SKM-1 (cell line): ENCODE measurements at regions not wholly inside any gene's neighbourhood (a gene's known extent, or its start where the extent isn't known, plus 50 kb on each side); places are given as distances from the start of the nearest gene placed in this dataset.
"Not testable (repeated sequence)": the region's sequence is repeated elsewhere in the genome, so short reads cannot be mapped to it uniquely, and the experiment has no call there.

Source experiments
- DNase-seq: peaks from one replicate; lab custom pipeline; 2025; ENCODE audit not compliant: unreplicated experiment; lab: John Stamatoyannopoulos, UW

DNA sequence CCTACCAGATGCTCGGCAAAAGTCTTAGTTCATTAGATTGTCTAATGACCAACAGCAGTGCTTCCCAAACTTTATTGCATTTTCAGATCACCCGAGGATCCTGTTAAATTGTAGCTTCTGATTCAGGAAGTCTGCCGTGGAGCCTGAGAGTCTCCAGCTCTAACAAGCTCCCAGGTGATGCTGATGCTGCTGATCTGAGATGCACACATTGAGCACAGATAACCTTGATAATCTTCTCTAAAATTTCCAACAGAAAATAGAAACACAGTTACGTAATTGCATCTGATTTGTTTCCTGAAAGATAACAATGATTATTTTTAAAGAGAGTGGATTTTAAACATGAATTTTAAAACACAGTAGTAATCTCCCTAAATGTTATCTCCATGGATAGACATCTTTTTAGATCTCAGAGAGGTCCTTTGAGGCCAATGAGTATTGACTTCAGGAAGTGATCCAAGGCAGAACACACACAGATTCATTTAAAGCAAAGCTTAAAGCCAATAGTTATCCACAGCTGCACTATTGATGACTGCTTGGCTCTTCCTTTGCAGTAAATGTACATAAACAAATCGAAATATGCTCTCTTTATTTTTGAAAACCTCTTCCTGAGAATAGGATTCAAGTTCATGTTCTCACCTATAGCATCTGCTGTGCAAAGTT is 122.8 kb upstream of the TNPO1 start:
- no peak for DNase-seq

GRCh38 chr5:72692651-72693442 is 123.6 kb upstream of the TNPO1 start:
- no peak for DNase-seq

- no peak for DNase-seq
Observed at GRCh38 chr5:72692231-72692637, 124.2 kb upstream of the TNPO1 start.

DNA sequence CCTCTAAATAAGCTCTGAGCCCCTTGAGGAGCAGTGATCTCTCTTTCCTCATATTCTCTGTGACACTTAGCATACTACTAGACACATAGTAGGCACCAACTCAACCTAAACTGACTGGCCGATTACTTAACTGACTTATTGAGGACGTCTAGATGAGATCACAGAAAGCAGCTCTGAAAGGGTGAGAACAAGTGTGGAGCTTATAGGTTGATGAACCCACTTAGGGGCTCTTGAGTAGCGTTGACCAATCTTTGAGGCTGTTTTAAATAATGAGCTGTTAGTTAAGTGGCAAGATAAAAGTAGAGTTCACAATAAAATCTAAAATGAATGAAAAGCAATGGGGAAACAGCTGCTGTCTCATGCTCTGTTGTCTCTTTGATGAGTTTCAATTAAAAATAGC is 124.7 kb upstream of the TNPO1 start:
- no peak for DNase-seq

DNA sequence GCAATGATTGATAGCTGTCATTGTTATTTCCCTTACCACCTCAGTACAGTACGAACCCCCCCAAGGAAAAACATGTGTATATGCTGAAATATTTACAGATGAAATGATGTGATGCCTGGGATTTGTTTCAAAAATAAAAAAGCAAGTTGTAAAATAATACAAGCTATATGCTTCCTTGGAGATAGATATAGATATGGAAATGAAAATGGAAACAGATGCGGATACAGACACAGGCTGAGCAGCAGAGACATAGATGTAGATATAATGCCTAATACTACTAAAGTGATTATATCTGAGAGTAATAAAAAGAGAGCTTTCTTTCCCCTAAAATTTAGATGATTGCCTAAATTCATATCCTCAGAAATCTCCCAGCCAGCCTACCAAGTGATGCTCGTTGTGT is 127.5 kb upstream of the TNPO1 start:
- no peak for DNase-seq

DNA sequence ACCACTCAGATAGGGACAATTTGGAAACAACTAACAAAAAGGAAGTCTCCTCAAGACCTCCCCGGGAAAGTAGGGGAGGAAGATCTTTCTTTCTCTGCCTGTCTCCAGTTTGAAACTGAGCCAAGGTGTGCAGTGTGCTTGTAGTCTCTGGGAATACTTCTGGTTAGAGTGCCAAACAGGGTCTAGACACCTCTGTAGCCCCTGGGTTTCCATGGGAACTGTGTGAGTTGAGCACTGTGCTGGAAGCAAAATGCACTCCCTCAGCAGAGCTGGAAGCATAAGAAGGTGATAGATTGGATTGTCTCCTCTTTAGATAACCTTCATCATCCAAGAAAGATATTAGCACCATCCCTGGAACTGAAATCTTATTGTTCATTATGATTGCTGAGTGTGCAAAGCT is 129.2 kb upstream of the TNPO1 start:
- no peak for DNase-seq

DNA sequence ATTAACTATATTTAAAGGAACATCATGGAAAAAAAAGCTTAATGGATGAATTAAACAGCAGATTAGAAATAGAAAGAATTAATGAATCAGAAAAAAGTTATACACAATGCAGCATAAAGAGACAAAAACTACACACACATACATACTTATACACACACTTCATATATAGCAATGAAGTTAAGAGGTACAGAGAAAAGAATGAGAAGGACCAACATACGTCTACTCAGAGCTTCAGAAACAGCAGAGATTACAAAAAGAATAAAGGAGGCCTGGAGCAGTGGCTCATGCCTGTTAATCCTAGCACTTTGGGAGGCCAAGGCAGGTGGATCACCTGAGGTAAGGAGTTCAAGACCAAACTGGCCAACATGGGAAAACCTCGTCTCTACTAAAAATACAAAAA is 133.9 kb upstream of the TNPO1 start:
- no peak for DNase-seq

- DNase-seq = no peak
Observed at GRCh38 chr5:72681781-72682180, 134.7 kb upstream of the TNPO1 start.

DNA sequence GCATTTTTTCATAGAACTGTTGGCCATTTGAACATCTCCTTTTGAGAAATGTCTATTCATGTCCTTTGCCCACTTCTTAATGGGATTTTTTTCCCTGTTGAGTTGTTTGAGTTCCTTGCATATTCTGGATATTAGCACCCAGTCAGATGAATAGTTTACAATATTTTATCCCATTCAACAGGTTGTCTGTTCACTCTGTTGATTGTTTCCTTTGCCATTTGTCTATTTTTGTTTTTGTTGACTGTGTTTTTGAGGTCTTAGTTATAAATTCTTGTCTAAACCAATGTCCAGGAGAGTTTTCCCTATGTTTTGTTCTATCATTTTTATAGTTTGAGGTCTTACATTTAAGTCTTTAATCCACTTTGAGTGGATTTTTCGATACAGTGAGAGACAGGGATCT is 139.0 kb upstream of the TNPO1 start:
- DNase-seq = no peak

DNA sequence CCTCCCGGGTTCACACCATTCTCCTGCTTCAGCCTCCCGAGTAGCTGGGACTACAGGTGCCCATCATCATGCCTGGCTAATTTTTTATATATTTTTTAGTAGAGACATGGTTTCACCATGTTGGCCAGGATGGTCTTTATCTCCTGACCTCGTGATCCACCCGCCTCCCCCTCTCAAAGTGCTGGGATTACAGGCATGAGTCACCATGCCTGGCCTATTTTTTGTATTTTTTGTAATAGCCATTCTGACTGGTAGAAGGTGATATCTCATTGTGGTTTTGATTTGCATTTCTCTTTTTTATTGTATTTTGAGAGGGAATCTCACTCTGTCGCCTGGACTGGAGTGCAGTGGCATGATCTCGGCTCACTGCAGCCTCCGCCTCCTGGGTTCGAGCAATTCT is 139.6 kb upstream of the TNPO1 start:
- DNase-seq = not testable (repeated sequence)

DNA sequence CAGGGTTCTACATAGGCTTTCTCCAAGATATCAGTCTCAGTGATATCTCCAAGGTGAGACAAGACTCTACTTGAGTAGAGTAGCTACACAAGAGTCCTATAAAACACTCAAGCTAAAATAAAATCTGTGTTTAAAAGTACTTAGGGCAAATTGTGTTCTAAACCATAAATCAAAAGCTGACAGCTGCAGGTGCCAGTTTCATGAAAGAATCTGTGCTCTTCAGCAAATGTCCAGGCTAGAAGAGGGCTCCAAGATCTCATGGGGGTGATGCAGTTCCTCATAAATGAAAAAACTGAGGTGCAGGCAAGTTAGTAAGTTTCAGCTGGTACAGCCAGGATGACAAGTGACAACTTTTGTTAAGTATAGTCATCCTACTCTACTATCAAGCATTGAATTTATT is 142.8 kb upstream of the TNPO1 start:
- no peak for DNase-seq

- no peak for DNase-seq
Observed at GRCh38 chr5:72673180-72673579, 143.3 kb upstream of the TNPO1 start.

- DNase-seq = no peak
Observed at GRCh38 chr5:72667708-72668107, 148.8 kb upstream of the TNPO1 start.

DNA sequence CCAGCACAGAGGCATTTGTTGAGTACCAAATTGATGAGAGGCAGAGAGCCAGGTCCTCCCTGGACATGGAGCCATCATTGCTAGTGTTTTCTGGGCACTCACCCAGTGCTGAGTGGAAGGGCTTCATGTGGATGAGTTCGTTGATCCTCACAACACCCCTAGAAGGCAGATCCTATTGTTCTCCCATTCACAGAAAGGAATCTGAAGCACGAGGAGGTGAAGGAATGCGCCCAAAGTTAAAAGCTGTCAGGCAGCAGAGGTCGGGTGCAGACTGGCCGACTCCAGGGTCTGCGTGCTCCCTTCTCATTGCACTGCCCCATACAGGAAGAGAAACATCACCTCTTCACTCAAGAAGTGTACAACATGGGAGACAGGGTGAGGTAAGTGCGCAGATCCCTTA is 153.5 kb upstream of the TNPO1 start:
- DNase-seq = no peak

GRCh38 chr5:72662305-72662704 is 154.2 kb upstream of the TNPO1 start:
- no peak for DNase-seq

DNA sequence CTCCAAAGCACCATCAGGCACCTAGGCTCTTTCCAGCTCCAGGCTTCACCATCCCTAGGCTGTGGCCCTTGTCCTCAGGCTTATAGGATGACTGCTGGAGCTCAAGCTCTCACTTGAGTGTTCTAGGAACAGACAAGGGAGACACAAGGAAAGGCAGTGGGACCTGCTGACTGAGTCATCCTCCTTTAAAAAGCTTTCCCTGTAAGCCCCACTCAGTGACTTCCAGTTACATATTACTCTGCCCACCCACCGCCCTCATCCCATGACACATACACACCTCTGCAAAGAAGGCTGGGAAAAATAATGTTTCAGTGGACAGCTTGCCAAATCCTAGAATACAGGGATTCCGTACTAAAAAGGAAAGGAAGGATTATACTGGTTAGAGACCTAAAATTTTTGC is 154.2 kb upstream of the ZNF366 start:
- DNase-seq = no peak

GRCh38 chr5:72659726-72660125 is 152.5 kb upstream of the ZNF366 start:
- DNase-seq = no peak

GRCh38 chr5:72658761-72659540 is 151.7 kb upstream of the ZNF366 start:
- no peak for DNase-seq

- DNase-seq = no peak
Observed at GRCh38 chr5:72658161-72658560, 151.0 kb upstream of the ZNF366 start.

DNA sequence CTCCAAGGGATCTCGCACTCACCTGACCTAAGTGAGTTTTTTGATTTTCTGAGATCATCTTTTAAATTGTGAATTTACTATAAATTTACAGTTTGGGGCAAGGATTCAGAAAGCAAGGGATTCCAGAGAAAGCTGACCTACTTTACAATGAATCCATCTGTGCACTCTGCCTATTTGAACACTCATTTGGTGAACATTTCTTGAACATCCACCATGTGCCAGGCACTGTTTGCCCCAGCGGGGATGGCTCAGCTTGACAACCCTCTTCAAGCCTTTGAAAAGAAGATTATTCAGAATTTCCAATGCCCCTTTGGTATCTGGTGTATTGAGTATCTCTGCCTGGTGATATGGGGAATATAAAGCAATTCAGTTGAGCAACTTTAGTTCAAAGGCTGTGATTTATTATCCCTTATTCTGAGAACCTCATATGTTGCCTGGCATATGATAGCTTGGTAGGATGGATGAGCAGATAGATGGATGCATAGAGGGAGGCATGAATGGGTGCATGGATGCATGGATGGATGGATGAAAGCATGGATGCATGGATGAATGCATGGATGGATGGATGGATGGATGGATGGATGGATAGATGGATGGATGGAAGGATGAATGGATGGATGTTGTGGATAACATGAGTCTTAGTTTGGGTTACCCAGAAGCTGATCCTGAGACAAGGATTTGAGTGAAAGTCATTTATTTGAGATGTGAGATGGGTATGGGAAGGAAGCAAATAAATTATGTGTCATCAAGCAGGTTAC is 149.7 kb upstream of the ZNF366 start:
- DNase-seq = no peak

- no peak for DNase-seq
Observed at GRCh38 chr5:72656331-72656730, 149.1 kb upstream of the ZNF366 start.
